ENCODE measurements at regions not wholly inside any gene's neighbourhood (a gene's known extent, or its start where the extent isn't known, plus 50 kb on each side); places are given as distances from the start of the nearest gene placed in this dataset.

- no peak overlapping the region for H3K4me3 ChIP-seq (ENCODE audit: low read depth in 1 of 2, low read length in 1 of 2)
- H3K27me3 ChIP-seq, result no peaks in the 10 kb centered on the region
- peaks cover 15 to 25% of the 10 kb centered on the region in 2 experiments for H3K4me1 ChIP-seq (ENCODE audit: control insufficient read depth in 1 of 2, insufficient read depth in 1 of 2, low read depth in 1 of 2, low read length in 1 of 2)
- H3K36me3 ChIP-seq, result no peaks in the 10 kb centered on the region
- no peak overlapping the region for H3K27ac ChIP-seq
- no peaks in the 10 kb centered on the region for H3K9me3 ChIP-seq
- no peak for TF ChIP-seq CTCF (IDR thresholded peaks at IDR 0.05)
These were observed 57.8 kb upstream of the GDF10 start for GRCh38 chr10:47241946-47242867.

GRCh38 chr10:47243356-47243755 is 56.6 kb upstream of the GDF10 start:
- no peak for TF ChIP-seq CTCF (IDR thresholded peaks at IDR 0.05)
- no peaks in the 10 kb centered on the region for H3K9me3 ChIP-seq
- peaks cover 15 to 25% of the 10 kb centered on the region in 2 experiments for H3K4me1 ChIP-seq (ENCODE audit: control insufficient read depth in 1 of 2, insufficient read depth in 1 of 2, low read depth in 1 of 2, low read length in 1 of 2)
- no peak overlapping the region for H3K4me3 ChIP-seq (ENCODE audit: low read depth in 1 of 2, low read length in 1 of 2)
- H3K27ac ChIP-seq, result no peak overlapping the region
- H3K27me3 ChIP-seq, result no peaks in the 10 kb centered on the region
- H3K36me3 ChIP-seq, result no peaks in the 10 kb centered on the region

- no peak overlapping the region for H3K27ac ChIP-seq
- no peak overlapping the region for H3K4me3 ChIP-seq (ENCODE audit: low read depth in 1 of 2, low read length in 1 of 2)
- peaks cover 15 to 27% of the 10 kb centered on the region in 2 experiments for H3K4me1 ChIP-seq (ENCODE audit: control insufficient read depth in 1 of 2, insufficient read depth in 1 of 2, low read depth in 1 of 2, low read length in 1 of 2)
- H3K27me3 ChIP-seq, result no peaks in the 10 kb centered on the region
- no peak for TF ChIP-seq CTCF (IDR thresholded peaks at IDR 0.05)
- no peaks in the 10 kb centered on the region for H3K9me3 ChIP-seq
- no peaks in the 10 kb centered on the region for H3K36me3 ChIP-seq
These were observed 56.2 kb upstream of the GDF10 start for GRCh38 chr10:47243791-47244190.

- Histone ChIP-seq H3K36me3 (no peaks in the 10 kb centered on the region), H3K4me3 (ENCODE audit: low read depth in 1 of 2, low read length in 1 of 2) (no peak overlapping the region), H3K9me3 (no peaks in the 10 kb centered on the region), H3K27ac (no peak overlapping the region), H3K27me3 (no peaks in the 10 kb centered on the region), H3K4me1 (ENCODE audit: control insufficient read depth in 1 of 2, insufficient read depth in 1 of 2, low read depth in 1 of 2, low read length in 1 of 2) (peaks cover 15 to 24% of the 10 kb centered on the region in 2 experiments)
- no peak for TF ChIP-seq CTCF (IDR thresholded peaks at IDR 0.05)
These were observed 55.2 kb upstream of the GDF10 start for GRCh38 chr10:47244560-47245500.

- Histone ChIP-seq H3K4me3 (ENCODE audit: low read depth in 1 of 2, low read length in 1 of 2) (no peak overlapping the region), H3K27ac (no peak overlapping the region), H3K4me1 (ENCODE audit: control insufficient read depth in 1 of 2, insufficient read depth in 1 of 2, low read depth in 1 of 2, low read length in 1 of 2) (peaks cover 15 to 24% of the 10 kb centered on the region in 2 experiments), H3K9me3 (no peaks in the 10 kb centered on the region), H3K36me3 (no peaks in the 10 kb centered on the region), H3K27me3 (no peaks in the 10 kb centered on the region)
- no peak for TF ChIP-seq CTCF (IDR thresholded peaks at IDR 0.05)
These were observed 54.2 kb upstream of the GDF10 start for GRCh38 chr10:47245731-47246350.
